SK-N-MC (cell line): ENCODE measurements at regions not wholly inside any gene's neighbourhood (a gene's known extent, or its start where the extent isn't known, plus 50 kb on each side); places are given as distances from the start of the nearest gene placed in this dataset.

Experiments used
- DNase-seq: peaks from one replicate; pipeline ENCODE4 v3.0.0-alpha.2; 2011; ENCODE audit warnings: low read depth, low spot score
- H3K27ac ChIP-seq: fragments of 200-600 bp; sonication (generic); 2 replicates; pipeline ENCODE4 v1.5.1; 2016; ENCODE audit warnings: mixed run types
- H3K36me3 ChIP-seq: fragments of 200-600 bp; sonication (generic); 2 replicates; pipeline ENCODE4 v1.6.1; 2017; ENCODE audit warnings: antibody characterized with exemption, low read length, mixed read lengths; ENCODE audit not compliant: insufficient read depth
- H3K4me3 ChIP-seq: fragments of 200-600 bp; sonication (generic); 2 replicates; pipeline ENCODE4 v1.5.1; 2016
- H3K9ac ChIP-seq: fragments of 200-600 bp; sonication (generic); 2 replicates; pipeline ENCODE4 v1.8.0; 2017; ENCODE audit warnings: mixed run types, mixed read lengths; ENCODE audit not compliant: insufficient read length
- H3K9me3 ChIP-seq: fragments of 200-600 bp; sonication (generic); 2 replicates; pipeline ENCODE4 v1.6.1; 2017; ENCODE audit warnings: low read depth, mild to moderate bottlenecking, antibody characterized with exemption, low read length, moderate library complexity, mixed read lengths
- EZH2 ChIP-seq: fragments of 200-600 bp; sonication (generic); IDR thresholded peaks from one replicate; pipeline ENCODE4 v1.6.1; 2017; ENCODE audit warnings: antibody characterized with exemption
- FOXP2 ChIP-seq: optimal IDR thresholded peaks from 2 replicates; pipeline ENCODE3; 2011; ENCODE audit warnings: mild to moderate bottlenecking, moderate library complexity; ENCODE audit not compliant: insufficient read depth; ENCODE audit errors: extremely low read length, control extremely low read depth
- POLR2AphosphoS5 ChIP-seq: IDR thresholded peaks from 2 replicates; pipeline ENCODE4 v1.6.1; 2012; ENCODE audit warnings: mild to moderate bottlenecking, low read depth, low read length, borderline replicate concordance

DNA sequence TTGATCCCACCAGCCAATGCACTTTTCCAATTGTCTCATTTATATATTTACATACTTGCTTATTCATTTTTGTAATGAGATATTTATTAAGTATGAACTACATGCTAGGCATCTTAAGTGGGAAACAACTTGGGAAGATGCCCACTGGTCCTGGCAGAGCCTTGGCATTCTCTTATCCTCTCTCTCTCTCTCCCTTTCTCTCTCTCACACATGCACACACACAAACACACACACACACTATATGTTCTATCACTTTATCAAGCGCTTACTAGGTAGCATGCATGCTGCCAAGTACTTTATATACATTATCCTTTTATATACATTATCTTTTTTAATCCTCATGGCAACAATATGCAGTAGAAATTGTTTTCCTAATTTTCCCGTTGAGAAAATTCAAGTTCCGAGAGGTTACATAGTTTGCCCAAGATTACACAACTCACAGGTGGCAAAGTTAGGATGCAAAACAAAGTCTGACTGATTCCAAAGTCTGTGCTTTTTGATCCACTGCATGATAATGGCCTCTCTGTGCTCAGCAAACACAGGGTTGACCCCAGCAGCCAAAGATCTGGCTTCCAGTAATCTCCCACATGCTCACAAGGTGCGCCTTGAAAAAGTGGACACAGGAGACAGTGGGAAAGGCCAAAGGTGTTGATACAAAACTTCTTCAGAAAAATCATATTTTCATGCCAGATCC is 173.1 kb upstream of the KLF3 start:
- TF ChIP-seq POLR2AphosphoS5 = no peak
- TF ChIP-seq FOXP2 = no peak
- TF ChIP-seq EZH2 = no peak
- Histone ChIP-seq H3K9me3 (no peaks in the 10 kb centered on the region), H3K9ac (no peak overlapping the region), H3K27ac (no peak overlapping the region), H3K36me3 (no peaks in the 10 kb centered on the region), H3K4me3 (no peak overlapping the region)
- DNase-seq = no peak

DNA sequence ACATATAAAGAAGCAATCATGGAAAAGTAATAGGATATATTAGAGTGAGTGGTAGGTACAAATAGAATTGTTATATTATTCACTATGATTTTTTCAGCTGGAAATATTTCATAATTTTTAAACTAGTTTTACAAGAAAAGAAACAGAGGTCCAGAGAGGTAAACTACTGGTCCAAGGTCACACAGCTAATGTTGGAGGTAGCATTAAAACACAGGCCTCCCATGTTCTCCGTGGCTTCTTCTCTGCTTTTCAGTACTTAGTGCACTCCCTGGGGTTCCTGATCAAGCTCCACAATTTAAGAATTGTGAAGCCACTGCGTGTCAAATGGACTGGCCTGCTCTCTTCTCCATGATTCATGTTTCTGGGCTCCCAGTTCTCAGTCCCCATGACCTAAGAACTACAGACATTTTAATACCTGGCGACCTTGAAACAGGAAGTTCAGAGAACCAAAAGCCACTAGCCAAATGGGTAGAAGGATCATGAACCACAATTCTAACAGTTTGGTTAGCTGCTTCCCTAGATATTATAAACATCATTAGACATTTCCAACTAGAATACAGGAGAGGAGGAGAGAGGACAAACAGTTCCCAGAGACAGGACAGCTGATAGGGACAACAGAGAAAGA is 172.0 kb upstream of the KLF3 start:
- no peak overlapping the region for H3K4me3 ChIP-seq
- no peak for DNase-seq
- no peaks in the 10 kb centered on the region for H3K9me3 ChIP-seq
- no peaks in the 10 kb centered on the region for H3K36me3 ChIP-seq
- no peak overlapping the region for H3K9ac ChIP-seq
- no peak overlapping the region for H3K27ac ChIP-seq
- no peak for TF ChIP-seq FOXP2
- TF ChIP-seq EZH2 = no peak
- TF ChIP-seq POLR2AphosphoS5 = no peak

DNA sequence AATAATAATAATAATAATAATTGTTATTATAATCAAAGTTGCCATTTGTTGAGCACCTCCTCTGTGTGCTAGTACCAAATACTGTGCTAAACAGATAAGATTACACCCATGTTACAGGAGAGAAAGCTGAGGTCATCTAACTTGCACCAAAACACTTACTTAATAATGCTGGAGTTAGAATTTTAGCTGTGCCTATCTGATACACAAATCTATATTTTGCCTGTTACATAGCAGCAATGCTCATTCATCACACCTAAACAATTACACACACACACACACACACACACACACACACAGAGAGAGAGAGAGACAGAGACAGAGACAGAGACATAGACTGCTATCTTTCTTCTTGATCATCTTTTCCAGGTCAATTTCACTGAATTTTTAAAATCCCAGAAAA is 170.9 kb upstream of the KLF3 start:
- TF ChIP-seq POLR2AphosphoS5 (no peak), EZH2 (no peak), FOXP2 (no peak)
- no peak overlapping the region for H3K4me3 ChIP-seq
- H3K36me3 ChIP-seq = no peaks in the 10 kb centered on the region
- H3K9ac ChIP-seq = no peak overlapping the region
- no peak for DNase-seq
- no peaks in the 10 kb centered on the region for H3K9me3 ChIP-seq
- H3K27ac ChIP-seq = no peak overlapping the region

DNA sequence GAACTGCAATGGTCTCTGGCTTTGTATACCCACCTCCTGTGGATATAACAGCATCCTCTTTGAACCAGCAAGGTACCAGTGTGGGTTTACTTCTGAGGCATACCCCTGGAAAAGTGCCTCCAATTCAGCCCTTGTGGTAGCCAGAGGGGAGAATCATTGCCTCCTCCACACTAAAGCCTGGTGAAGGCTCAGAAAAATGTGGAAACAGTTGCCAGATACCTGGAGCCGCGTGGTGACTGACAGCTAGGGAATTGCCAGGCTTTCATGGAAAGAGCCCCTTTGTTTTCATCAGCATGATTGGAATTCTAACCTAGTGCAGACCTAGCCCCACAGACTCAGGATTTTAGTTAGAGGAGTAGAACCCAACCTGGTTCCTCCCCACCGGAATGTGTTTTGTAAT is 168.6 kb upstream of the KLF3 start:
- H3K4me3 ChIP-seq = no peak overlapping the region
- no peaks in the 10 kb centered on the region for H3K9me3 ChIP-seq
- no peak overlapping the region for H3K27ac ChIP-seq
- TF ChIP-seq FOXP2 (no peak), POLR2AphosphoS5 (no peak), EZH2 (no peak)
- H3K36me3 ChIP-seq = no peaks in the 10 kb centered on the region
- DNase-seq = no peak
- no peak overlapping the region for H3K9ac ChIP-seq

DNA sequence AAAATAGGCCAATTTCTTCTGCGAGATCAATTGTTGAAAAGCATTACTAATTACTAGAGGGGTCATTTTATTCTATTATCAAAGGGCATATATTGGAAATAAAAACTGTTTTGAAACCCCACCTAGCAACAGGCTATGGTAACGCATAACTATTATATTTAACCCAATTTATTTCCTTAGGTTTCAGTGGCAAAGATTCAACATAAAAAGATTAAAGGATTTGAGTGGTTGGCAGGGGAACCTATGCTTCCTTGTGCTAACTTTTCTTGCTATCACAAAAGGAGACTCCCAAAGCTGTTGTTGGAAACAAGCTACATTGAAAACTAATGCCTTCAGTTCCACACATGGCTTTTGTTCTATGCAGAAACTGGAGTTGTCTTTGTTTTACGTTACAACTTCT is 166.9 kb upstream of the KLF3 start:
- no peaks in the 10 kb centered on the region for H3K36me3 ChIP-seq
- DNase-seq = no peak
- H3K9ac ChIP-seq = no peak overlapping the region
- H3K27ac ChIP-seq = no peak overlapping the region
- no peaks in the 10 kb centered on the region for H3K9me3 ChIP-seq
- TF ChIP-seq EZH2 (no peak), POLR2AphosphoS5 (no peak), FOXP2 (no peak)
- no peak overlapping the region for H3K4me3 ChIP-seq

DNA sequence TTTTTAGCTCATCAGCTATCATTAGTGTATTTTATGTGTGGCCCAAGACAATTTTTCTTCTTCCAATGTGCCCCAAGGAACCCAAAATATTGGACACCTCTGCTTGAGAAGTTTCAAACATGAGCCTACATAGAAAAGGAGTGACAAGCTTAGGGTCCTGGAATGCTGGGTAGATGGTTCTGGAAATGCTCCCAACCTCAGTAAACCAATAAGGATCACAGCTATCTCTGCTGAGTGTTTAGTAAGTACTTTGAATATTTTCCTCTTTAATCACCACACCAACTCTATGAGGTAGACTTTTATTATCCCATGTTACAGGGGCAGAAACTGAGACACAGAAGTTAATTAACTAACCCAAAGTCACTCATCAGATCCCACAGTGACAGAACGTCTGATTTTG is 164.9 kb upstream of the KLF3 start:
- Histone ChIP-seq H3K36me3 (no peaks in the 10 kb centered on the region), H3K27ac (no peak overlapping the region), H3K9me3 (no peaks in the 10 kb centered on the region), H3K9ac (no peak overlapping the region), H3K4me3 (no peak overlapping the region)
- no peak for DNase-seq
- TF ChIP-seq FOXP2 (no peak), EZH2 (no peak), POLR2AphosphoS5 (no peak)

DNA sequence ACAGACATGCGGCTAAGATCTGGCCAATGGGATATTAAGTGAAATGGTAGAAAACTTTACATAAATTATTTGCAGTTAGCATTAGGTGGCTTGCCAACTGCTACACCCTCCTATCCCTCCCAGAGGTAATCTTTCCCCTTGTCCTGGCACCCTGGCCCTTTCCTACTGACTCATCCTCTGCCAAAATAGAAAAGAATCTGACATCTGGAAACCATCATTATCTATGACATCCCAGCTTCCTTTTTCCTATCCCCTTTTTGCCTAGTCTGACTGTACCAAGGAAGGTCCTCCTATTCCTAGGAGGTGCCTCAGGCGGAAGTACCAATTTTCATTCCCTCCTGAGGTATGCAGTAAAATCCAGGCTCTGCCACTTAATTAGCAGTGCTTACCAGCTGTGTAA is 163.6 kb upstream of the KLF3 start:
- TF ChIP-seq EZH2 (no peak), FOXP2 (no peak), POLR2AphosphoS5 (no peak)
- Histone ChIP-seq H3K36me3 (no peaks in the 10 kb centered on the region), H3K9me3 (no peaks in the 10 kb centered on the region), H3K27ac (no peak overlapping the region), H3K4me3 (no peak overlapping the region), H3K9ac (no peak overlapping the region)
- DNase-seq = peak; percentile 6

DNA sequence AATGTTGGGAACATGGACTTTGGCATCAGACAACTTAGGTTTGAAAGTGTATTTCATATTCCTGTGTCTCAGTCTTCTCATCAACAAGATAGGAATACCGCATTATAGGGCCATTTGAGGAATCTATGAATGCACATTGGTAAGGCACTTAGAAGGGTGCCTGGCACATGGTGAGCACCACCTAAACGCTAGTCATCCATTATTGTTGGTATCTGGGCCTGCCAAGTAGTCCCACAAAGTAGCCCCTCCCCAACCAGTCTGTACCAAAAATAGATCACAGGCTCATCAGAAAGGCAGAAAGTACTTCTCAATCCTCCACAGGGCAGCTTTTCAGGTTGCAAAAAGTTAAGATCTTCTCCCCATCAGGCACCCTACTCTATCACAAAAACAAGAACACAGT is 162.3 kb upstream of the KLF3 start:
- Histone ChIP-seq H3K27ac (no peak overlapping the region), H3K9me3 (no peaks in the 10 kb centered on the region), H3K9ac (no peak overlapping the region), H3K4me3 (no peak overlapping the region), H3K36me3 (no peaks in the 10 kb centered on the region)
- DNase-seq = no peak
- no peak for TF ChIP-seq POLR2AphosphoS5
- TF ChIP-seq FOXP2 = no peak
- no peak for TF ChIP-seq EZH2
